ENCODE measurements at regions not wholly inside any gene's neighbourhood (a gene's known extent, or its start where the extent isn't known, plus 50 kb on each side); places are given as distances from the start of the nearest gene placed in this dataset.
"Not testable (repeated sequence)": the region's sequence is repeated elsewhere in the genome, so short reads cannot be mapped to it uniquely, and the experiment has no call there.

DNA sequence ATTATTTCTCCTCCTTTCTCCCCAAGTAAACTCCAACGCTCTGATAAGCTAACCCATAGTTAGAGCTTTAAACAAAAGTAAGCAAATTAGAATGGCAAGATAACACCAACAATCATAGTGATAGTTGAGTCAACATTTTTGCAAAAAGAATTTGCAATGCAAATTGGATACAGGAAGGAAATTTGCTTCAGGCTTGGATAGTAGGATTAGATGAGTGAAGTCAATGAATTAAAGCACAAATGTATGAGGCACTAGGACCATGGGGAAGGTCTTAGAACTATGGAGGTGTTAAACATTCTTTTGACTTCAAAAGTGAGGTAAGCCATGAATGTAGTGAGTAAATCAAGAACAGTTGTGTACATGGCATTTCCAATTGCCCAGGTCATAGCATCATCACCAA lies 289.8 kb upstream of the GRAMD2B start:
- no peak for DNase-seq

- no peak for DNase-seq
Observed at GRCh38 chr5:126137891-126138280, 285.3 kb upstream of the GRAMD2B start.

- DNase-seq = peak; percentile 3
Observed at GRCh38 chr5:126138281-126138931, 284.8 kb upstream of the GRAMD2B start.

GRCh38 chr5:126139086-126139485 lies 284.1 kb upstream of the GRAMD2B start:
- DNase-seq = no peak

DNA sequence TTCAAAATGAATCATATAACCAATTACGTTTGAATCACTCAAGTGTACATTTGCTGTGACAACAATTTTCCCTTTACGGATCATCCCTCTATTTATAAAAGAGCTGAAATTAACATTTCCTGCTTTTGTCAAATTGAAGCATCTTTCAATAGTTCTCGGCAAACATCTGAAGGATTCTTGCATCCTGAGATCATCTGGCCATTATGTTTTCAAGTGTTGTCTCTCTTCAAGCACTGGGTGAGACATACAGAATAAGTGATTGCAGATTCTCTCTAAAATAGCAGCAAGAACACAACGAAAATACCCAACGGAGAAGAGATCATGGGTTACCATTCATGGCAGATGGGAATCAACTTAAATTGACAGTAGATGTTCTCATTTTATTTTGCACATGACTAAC lies 283.4 kb upstream of the GRAMD2B start:
- no peak for DNase-seq

- DNase-seq = no peak
Observed at GRCh38 chr5:126143622-126144021, 279.6 kb upstream of the GRAMD2B start.

DNA sequence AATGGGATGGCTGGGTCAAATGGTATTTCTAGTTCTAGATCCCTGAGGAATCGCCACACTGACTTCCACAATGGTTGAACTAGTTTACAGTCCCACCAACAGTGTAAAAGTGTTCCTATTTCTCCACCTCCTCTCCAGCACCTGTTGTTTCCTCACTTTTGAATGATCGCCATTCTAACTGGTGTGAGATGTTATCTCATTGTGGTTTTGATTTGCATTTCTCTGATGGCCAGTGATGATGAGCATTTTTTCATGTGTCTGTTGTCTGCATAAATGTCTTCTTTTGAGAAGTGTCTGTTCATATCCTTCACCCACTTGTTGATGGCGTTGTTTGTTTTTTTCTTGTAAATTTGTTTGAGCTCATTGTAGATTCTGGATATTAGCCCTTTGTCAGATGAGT lies 272.9 kb upstream of the GRAMD2B start:
- not testable (repeated sequence) for DNase-seq

- not testable (repeated sequence) for DNase-seq
Observed at GRCh38 chr5:126155298-126155697, 267.9 kb upstream of the GRAMD2B start.

GRCh38 chr5:126166368-126166767 lies 256.8 kb upstream of the GRAMD2B start:
- DNase-seq = no peak

GRCh38 chr5:126168785-126169184 lies 254.4 kb upstream of the GRAMD2B start:
- DNase-seq = no peak

DNA sequence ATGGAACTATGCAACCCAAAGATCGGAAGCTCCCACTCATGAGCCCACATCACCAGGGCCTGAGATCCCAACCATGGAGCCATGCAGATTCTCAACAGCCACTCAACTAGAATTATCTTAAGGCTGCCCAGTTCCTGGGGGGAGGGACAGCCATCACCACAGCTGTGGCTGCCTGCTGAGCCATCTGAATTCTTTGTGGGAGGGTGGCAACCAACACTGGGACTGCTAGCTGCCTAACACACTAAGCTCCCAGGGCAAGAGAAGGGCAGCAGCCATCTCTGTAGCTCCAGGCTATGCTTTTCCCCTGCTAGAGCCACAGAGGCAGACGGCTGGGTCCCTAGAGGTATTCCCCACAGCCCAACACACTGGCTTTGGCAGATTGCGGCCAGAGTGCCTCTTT lies 251.3 kb upstream of the GRAMD2B start:
- DNase-seq = no peak

- no peak for DNase-seq
Observed at GRCh38 chr5:126172812-126173211, 250.4 kb upstream of the GRAMD2B start.

DNA sequence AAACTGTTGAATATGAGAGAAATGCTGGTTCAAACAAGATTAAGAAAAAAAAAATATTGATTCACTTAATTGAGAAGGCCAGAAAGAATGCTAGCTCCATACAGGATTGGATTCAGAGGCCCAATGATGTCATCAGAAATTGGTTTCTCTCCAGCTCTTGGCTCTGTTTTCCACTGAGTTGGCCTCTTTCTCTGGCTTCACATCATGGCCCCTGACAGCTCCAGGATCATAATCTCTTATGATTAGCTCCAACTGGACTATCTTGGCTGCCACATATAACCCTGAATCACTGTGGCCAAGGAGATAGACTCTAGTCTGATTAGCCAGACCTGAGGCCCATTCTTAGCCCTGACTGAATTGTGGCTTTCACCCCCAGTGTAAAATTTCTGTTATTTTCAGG lies 244.7 kb upstream of the GRAMD2B start:
- DNase-seq = no peak

DNA sequence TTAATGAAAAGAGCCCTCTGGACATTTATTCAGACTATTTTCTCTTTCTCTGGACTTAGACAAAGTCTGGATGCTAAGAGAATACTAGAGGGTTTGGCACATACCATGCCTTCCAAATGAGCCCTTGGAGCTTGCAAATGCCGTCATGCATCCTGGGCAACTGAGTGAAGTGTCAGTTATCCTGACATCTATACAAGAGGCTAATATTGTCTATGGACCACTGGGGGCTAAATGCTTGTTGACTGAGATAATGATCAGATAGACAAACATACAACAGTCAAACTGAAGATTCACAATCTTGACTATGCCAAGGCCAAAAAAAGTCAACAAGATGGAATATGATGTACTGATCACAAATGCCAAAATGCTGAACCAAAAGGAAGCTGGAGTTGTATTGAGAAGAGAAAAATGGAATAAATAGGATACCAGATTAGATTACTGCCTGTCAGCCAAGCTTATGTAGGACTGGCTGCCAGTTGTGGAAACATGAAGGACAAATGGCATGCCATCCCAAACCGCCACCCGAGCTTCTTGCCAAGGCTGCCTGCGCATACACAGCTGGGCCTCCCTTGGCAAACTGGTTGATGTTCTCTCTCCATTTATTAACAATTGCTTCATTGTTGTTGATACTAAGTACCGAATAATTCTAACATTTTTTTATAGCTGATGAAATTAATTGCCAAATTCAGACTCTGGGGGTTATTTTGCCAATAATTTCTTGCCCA lies 240.1 kb upstream of the GRAMD2B start:
- DNase-seq = no peak

DNA sequence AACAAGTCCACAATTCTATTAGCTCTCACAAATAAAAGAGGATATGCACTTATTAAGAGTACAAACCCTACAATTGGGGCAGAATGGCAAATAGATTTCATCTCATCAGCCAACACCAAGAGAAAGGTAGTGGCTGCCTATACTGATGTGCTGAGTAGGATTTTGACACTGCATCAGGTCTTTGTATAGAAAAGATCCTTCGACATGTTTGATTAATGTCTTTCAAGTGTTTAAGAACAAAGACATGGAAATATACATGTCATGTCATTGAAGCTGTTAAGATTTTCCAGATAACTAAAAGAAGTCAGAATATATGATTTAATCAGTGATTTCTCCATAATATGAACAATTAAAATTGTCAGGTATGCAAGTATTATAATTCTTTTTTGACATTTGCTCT lies 238.7 kb upstream of the GRAMD2B start:
- DNase-seq = no peak

DNA sequence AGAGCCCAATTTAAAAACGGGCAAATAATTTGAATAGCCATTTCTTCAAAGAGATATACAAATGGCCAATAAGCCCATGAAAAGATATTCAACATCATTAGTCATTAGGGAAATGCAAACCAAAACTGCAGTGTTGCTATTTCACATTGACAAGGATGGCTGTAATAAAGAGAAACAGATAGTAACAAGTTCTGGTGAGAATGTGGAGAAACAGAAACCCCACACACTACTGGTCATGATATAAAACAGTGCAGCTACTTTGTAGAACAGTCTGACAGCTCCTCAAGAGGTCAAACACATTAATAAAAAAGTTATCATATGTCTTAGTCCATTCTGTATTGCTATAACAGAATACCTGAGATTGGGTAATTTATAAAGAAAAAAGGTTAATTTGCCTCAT lies 237.0 kb upstream of the GRAMD2B start:
- no peak for DNase-seq

- DNase-seq = no peak
Observed at GRCh38 chr5:126188804-126189203, 234.4 kb upstream of the GRAMD2B start.

DNA sequence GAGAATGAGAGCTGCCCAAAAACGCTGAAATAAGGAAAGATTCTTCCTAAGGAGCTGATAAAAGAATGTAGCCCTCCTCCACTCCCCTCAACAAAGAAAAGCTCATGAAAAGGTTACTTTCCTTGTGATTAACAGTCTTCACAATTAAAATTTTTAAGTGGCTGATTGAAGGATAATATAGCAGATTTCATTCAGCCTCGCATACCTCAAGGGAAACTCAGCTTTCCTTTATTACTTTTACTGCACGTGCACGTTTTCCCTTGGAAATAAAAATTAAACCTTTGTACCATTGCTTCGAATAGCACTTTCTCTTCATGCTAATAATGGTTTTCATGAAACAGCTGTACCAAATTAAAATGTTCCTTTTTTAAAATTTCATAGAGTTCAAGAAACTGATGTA lies 234.0 kb upstream of the GRAMD2B start:
- no peak for DNase-seq

- DNase-seq = no peak
Observed at GRCh38 chr5:126189862-126190261, 233.3 kb upstream of the GRAMD2B start.

GRCh38 chr5:126192226-126192625 lies 231.0 kb upstream of the GRAMD2B start:
- DNase-seq = no peak

DNA sequence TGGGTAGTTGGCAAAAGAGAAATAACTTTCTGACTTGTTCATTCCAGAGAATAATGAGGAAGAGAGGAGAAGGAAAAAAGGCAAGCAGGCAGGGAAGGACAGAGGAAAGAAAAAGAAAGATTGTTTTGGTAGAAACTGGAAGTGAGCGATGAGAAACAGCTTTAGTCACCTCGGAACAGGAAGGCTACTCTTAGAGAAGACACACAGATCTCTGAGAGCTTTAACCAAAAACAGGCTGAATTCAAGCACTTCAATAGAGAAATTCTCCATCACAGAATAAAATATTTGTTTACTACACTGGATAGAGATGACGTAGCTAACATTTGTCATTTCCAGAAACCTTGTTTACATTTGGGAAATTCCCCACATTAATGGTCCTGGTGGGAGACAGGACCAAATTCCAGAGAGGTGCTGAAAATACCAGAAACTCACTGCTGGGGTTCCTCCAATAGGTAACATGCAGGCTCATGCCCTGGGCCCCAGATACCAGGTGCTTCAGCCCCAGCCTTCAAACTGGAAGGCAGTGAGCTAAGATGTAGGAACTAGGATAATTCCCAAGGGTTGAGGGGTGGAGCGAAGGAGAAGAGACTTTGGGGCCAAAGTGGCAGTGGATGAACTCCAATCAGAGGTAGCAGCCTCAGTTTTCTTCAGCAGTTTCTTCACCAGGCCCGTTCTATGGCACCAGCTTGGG lies 227.7 kb upstream of the GRAMD2B start:
- DNase-seq = no peak

- no peak for DNase-seq
Observed at GRCh38 chr5:126198531-126198930, 224.7 kb upstream of the GRAMD2B start.

DNA sequence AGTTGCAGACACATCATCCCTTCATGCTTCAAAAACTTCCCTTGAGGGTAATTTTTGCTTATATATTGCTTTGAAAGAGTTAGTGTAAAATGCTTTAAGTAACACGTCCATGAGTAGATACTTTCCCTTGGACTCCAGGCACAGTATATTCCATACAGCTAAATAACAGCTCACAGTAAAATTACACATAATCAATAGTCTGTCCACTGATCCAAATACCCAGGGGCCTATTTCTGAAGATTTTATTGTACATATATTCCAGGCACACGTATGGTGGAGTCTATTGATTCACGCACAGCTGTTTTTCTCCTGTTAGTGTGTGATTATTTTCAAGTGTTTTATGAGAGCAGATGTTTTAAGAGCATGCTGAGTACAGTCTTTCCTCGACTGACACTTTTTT lies 223.7 kb upstream of the GRAMD2B start:
- no peak for DNase-seq

GRCh38 chr5:126208691-126209090 lies 214.5 kb upstream of the GRAMD2B start:
- no peak for DNase-seq
